ENCODE measurements at regions not wholly inside any gene's neighbourhood (a gene's known extent, or its start where the extent isn't known, plus 50 kb on each side); places are given as distances from the start of the nearest gene placed in this dataset.

DNA sequence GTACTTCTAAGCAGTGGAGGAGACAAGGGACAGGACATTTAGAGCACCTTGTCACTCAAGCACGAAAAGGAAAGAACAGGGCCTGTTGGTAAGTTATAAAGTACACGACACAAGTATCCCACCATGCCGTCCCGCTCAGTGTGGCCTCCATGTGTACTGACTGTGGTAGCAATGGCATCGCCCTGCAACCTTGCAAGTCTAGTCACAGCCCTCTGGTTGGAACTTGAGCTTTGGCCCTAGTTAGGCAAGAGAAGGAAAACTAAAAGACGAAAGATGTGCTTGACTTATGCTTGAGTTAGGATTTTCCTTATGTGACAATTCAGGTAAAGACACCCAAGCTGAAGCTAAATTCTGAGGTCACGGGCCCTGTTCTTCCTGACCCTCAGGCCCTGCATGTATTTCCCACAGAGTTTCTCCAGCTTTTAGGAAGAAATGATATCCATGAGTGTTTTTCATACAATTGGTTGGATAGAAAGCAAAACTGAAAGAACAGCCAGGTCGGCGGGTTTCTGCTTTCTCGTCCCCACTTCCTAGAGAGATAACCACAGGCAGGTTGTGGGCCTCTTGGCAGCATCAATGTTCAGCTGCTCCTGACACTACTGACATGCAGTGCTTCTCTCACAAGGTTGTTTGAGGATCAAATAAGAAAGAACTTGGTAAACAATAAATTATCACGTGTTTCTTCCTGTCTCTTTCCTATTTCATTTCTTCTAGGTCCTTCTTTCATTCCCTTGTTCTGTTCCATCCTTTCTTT is 216.2 kb downstream of the IRS2 start:
- TF ChIP-seq, protein P1, sequence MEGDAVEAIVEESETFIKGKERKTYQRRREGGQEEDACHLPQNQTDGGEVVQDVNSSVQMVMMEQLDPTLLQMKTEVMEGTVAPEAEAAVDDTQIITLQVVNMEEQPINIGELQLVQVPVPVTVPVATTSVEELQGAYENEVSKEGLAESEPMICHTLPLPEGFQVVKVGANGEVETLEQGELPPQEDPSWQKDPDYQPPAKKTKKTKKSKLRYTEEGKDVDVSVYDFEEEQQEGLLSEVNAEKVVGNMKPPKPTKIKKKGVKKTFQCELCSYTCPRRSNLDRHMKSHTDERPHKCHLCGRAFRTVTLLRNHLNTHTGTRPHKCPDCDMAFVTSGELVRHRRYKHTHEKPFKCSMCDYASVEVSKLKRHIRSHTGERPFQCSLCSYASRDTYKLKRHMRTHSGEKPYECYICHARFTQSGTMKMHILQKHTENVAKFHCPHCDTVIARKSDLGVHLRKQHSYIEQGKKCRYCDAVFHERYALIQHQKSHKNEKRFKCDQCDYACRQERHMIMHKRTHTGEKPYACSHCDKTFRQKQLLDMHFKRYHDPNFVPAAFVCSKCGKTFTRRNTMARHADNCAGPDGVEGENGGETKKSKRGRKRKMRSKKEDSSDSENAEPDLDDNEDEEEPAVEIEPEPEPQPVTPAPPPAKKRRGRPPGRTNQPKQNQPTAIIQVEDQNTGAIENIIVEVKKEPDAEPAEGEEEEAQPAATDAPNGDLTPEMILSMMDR (conservative IDR thresholded peaks at IDR 0.05) = no peak
- no peak for TF ChIP-seq ZFX (IDR thresholded peaks at IDR 0.05)
- peak overlapping the region; percentile 79 for H3K27ac ChIP-seq

DNA sequence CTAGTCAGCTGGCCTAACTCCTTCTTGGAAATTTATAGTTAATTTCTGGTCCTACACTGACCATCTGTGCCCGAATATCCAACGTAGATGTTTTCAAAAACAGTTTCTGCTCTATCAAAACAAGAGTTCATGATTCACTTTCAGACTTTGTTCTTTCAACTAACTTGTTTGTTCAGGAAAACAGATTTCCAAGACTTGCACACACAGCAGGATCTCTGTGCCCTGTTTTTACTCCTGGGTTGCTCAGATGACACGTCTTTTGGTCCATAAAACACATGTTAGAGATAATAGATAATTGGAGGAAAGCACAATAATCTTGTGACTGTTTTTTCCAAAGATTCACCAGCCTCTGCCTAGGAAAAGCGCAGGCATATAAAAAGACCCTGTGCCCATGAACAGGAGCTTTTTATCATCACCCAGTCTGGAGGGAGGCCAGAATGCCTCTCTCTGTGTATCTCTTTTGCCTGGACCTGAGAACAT is 218.0 kb downstream of the IRS2 start:
- no peak overlapping the region for H3K27ac ChIP-seq
- no peak for TF ChIP-seq ZFX (IDR thresholded peaks at IDR 0.05)
- TF ChIP-seq, protein P1 (conservative IDR thresholded peaks at IDR 0.05) = no peak

DNA sequence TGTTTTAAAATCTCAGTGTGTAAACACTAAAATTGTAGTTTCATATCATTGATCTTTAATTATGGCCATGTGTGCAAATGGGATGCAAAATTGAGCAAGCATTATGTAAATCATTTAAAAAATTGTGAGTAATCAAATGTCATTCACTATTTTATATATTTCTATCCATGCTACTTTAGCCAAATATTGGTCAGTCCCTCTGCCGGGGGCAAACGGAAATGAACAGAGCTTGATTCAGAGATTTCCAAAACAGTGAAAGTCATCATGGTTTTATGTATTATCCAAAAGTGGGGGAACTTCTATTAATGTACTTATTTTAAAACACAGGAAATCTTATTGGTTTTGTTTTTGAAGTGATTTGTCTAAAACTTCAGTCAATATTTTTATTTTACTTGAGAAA is 219.1 kb downstream of the IRS2 start:
- H3K27ac ChIP-seq = no peak overlapping the region
- TF ChIP-seq, protein P1 (conservative IDR thresholded peaks at IDR 0.05) = no peak
- no peak for TF ChIP-seq ZFX (IDR thresholded peaks at IDR 0.05)

DNA sequence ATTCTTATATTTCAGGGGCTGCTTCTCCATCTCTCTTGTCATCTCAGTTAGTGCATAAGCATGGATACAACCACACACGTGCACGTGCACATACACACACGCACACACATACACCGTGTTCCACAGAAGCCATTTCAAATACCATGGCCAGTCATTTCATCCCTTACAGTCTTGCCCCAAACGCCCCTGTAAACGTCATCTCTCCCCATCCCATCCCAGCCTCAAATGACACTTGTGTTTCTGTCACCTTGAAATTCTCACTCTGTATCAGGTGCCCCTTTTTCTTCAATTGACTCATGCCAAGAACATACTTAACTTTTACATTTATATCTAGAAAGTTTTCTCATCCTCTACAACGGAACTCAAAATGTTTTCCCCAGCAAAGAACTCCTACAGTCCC is 220.5 kb downstream of the IRS2 start:
- TF ChIP-seq, protein P1 (conservative IDR thresholded peaks at IDR 0.05) = no peak
- no peak overlapping the region for H3K27ac ChIP-seq

DNA sequence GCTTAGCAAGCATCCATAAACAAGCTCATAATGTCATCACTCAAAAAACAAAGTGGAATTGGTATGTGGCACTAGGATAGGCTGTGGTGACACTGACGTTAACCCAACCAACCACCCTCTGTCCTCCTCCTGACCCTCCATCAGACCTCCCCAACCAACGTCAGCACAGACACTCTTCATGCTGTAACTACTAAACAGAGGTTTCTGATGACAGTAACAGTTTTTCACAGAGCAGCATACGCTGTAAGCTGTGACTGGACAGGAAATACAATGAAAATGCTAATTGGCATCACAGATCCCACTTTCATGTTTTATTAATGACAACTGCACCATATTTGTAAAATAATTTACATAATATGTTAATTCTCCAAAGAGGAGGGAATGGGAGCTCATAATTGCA is 238.0 kb downstream of the IRS2 start:
- no peak for TF ChIP-seq ZFX (IDR thresholded peaks at IDR 0.05)
- TF ChIP-seq, protein P1 (conservative IDR thresholded peaks at IDR 0.05) = no peak
- H3K27ac ChIP-seq = no peak overlapping the region

DNA sequence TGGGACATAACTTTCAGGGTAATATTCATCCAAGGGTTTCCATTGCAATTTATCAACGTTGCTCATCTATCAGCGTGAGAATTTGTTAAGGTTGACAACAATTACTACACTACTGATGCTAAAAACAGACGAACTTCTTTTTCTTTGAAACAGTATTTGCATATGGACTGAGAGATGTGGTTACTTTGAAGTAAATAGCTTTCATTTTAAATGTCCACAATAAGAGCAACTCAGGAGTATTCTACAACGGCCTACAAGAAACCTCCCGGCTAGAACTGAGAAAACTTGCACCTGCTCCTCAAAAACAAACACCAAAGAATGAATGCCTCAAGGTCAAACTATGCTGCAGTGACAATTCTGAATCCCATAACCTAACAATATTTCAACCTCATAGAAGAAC is 238.4 kb downstream of the IRS2 start:
- H3K27ac ChIP-seq = no peak overlapping the region
- TF ChIP-seq, protein P1 (conservative IDR thresholded peaks at IDR 0.05) = no peak
- no peak for TF ChIP-seq ZFX (IDR thresholded peaks at IDR 0.05)

DNA sequence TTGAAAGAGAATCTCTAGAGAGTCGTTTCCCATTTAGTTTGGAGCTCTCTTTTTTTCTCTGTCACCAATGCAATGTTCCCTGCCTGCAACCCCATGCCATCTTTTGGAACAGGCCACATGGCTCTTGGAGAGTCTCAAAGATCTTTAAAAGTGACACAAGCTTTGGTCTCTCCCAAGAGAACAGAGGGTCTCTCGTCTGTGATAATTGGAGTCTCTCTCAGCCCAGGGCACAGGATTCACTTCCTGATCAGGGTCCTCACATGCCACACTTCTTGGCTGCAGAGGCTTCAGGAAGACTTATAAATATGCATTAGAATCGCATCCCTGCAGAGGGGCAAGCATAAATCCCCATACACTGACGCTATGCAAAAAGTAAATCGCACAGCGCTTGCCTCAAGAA is 240.5 kb downstream of the IRS2 start:
- H3K27ac ChIP-seq = no peak overlapping the region
- TF ChIP-seq, protein P1 (conservative IDR thresholded peaks at IDR 0.05) = no peak
- TF ChIP-seq ZFX (IDR thresholded peaks at IDR 0.05) = no peak
